Urinary bladder (tissue), 3 donors: ENCODE measurements at regions not wholly inside any gene's neighbourhood (a gene's known extent, or its start where the extent isn't known, plus 50 kb on each side); places are given as distances from the start of the nearest gene placed in this dataset.
"Not testable (repeated sequence)": the region's sequence is repeated elsewhere in the genome, so short reads cannot be mapped to it uniquely, and the experiment has no call there.

ENCODE experiments used
- DNase-seq: peaks from one replicate; pipeline ENCODE4 v3.0.0-alpha.2; 2015; ENCODE audit errors: extremely low spot score
- H3K27ac ChIP-seq: one replicate; pipeline ENCODE4 v1.5.1; 2013; ENCODE audit warnings: low read depth, mild to moderate bottlenecking, moderate library complexity
- H3K36me3 ChIP-seq: one replicate; pipeline ENCODE4 v1.6.1; 2013; ENCODE audit warnings: mild to moderate bottlenecking, moderate library complexity; ENCODE audit not compliant: insufficient read depth
- H3K4me1 ChIP-seq: one replicate; pipeline ENCODE4 v1.6.1; 2013; ENCODE audit warnings: mild to moderate bottlenecking, moderate library complexity; ENCODE audit not compliant: insufficient read depth
- H3K4me3 ChIP-seq: one replicate; pipeline ENCODE4 v1.5.1; 2013; ENCODE audit warnings: low read depth, low read length
- WGBS: extraction: QIAGEN DNeasy Blood & Tissue Kit; methylation state at CpG from one replicate; pipeline ENCODE4 v1.1.7; 2013; 5-methylcytosine and 5-hydroxymethylcytosine counted together
- donor health status: healthy with polysubstance abuse.
- donor health status: healthy.

DNA sequence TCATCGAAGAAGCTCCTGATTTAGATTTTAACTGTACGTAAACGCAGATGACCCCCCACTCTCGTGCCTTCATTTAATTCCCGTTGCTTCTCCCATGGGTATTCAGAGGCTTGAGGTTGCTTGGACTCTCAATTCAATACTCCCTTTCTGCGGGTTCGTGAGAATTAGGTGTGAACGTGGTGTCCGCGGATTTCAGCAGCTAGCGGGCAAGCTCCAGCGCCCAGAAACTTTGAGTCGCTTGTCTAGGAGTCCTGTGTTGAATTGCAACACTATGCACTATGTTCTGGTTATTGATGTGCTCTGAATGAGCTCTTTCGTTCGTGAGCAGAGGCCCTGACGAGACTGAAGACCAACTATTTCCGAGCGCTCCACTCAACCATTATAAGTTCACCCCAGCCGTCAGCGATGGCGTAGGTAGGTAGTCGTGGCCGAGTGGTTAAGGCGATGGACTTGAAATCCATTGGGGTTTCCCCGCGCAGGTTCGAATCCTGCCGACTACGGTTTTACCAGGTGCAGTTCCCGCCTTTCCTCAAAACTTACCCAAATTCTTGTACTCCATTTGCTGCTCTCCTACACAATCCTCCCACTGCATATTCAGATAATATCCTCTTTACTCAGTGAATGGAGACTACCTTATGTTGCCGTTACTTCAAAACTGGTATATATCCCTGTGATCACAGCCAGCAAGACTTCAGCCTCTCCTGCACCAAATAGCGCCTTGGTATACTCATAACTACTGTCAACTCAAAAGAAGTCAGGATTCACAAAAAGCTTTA is 72.6 kb upstream of the ZNF184 start:
- no peaks in the 10 kb centered on the region for H3K36me3 ChIP-seq
- no peak overlapping the region for H3K27ac ChIP-seq
- no peak for DNase-seq
- H3K4me3 ChIP-seq = no peak overlapping the region
- no peaks in the 10 kb centered on the region for H3K4me1 ChIP-seq
- WGBS = 7% methylated on average over 32 of the region's 32 CpGs

DNA sequence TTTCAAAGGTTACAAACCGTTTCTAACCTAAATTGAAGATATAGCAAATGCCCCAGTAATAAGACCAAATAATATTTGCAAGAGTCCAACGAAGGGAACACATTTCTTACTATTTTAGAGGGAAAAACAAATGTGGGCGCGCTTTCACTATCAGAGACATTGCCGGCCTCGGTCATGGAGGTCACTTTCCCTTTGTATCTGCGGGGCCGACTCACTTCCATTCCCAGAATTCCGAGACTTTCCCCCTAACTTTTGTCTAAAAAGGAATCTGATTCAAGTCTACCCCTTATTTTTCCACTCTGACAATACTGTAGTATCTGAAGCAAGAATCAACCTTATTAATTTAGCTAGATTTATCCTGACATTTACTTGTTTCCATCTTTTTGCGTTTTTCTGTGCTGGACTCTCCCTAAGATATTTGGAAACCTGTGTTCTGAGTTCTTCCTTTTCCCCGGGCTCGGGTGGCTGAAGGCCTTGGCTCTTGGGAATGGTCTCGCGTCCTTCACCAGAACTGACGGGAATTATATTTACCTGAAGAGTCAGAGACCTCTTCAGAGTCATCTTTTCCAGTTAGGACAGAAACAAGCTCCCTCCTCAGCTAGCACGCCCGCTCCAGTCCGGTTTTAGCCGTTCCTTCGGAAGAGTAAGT is 71.8 kb upstream of the ZNF184 start:
- 4% methylated on average over 20 of the region's 20 CpGs for WGBS
- Histone ChIP-seq H3K27ac (no peak overlapping the region), H3K4me1 (no peaks in the 10 kb centered on the region), H3K36me3 (no peaks in the 10 kb centered on the region), H3K4me3 (no peak overlapping the region)
- no peak for DNase-seq

- not testable (repeated sequence) for H3K36me3 ChIP-seq, H3K27ac ChIP-seq, H3K4me3 ChIP-seq, DNase-seq, H3K4me1 ChIP-seq
- WGBS = 19% methylated on average over 20 of the region's 20 CpGs
Observed at GRCh38 chr6:27544135-27544534, 71.2 kb upstream of the ZNF184 start.

DNA sequence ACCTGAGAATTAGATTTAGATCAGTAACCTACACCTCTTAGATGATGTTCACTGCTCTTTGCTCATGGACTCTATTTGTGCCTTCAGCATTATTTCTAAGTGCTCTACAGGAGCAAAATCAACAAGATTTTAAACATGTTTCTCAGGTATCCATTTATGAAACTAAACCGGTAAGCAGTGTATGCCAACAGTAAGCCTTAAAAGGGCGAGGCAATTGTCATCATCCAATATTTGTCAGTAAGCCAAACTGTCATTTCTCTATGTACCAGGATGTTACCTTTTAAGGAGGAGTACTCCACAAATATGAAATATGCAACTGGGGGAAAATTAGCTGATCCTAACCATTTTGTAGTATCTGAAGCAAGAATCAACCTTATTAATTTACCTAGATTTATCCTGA is 69.6 kb upstream of the ZNF184 start:
- 76% methylated on average over 2 of the region's 2 CpGs for WGBS
- Histone ChIP-seq H3K4me1 (no peaks in the 10 kb centered on the region), H3K27ac (no peak overlapping the region), H3K36me3 (no peaks in the 10 kb centered on the region), H3K4me3 (no peak overlapping the region)
- DNase-seq = no peak

DNA sequence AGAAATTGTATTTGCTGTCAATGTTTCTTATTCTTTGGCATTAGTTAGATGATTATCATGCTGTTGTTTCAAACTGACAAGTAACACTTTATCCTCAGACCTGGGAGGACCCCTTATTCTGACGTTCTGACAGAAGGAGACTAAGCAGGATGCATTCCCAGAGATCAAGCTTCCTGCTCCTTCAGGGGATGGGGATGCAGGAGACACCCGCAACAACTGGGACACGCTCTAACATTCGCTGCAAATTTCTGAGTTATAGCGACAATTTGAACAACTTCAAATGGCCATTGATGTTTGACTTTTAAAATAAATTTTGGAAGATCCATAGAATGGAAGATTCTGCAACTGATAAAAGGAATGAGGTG is 69.0 kb upstream of the ZNF184 start:
- no peak for DNase-seq
- no peak overlapping the region for H3K4me3 ChIP-seq
- no peak overlapping the region for H3K27ac ChIP-seq
- 23% methylated on average over 5 of the region's 5 CpGs for WGBS
- H3K36me3 ChIP-seq = no peaks in the 10 kb centered on the region
- H3K4me1 ChIP-seq = no peaks in the 10 kb centered on the region

DNA sequence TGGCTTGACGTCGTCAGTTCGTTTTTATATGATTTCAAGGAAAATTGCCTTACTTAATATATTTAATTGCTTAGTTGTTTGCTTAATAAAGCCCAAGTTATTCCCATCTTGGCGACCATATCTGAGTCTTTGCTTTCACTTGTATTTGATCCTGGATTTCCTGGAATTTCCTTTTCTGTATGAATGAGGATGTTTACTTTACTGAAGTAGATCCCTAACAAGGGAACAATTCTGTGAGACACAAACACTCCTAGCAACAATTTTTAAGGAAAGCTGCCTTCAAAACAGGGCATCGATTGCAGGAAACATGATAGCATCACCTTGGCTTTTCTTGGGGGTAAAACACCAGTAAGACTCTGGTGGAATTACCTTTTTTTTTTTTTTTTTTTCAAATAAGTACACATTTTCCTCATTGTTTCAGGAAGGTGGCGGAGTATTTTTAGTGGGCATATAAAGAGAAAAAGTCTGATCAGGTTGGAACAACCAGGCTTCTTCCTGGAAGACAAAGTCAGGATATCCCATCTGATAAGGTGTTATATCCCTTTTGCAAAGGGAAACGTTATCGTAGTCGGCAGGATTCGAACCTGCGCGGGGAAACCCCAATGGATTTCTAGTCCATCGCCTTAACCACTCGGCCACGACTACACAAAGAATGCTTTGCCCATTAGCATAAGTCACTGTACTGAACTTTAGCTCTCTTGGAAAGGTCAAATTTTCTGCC is 68.5 kb upstream of the ZNF184 start:
- 28% methylated on average over 15 of the region's 15 CpGs for WGBS
- H3K36me3 ChIP-seq = no peaks in the 10 kb centered on the region
- no peak overlapping the region for H3K27ac ChIP-seq
- no peak overlapping the region for H3K4me3 ChIP-seq
- no peaks in the 10 kb centered on the region for H3K4me1 ChIP-seq
- DNase-seq = no peak

DNA sequence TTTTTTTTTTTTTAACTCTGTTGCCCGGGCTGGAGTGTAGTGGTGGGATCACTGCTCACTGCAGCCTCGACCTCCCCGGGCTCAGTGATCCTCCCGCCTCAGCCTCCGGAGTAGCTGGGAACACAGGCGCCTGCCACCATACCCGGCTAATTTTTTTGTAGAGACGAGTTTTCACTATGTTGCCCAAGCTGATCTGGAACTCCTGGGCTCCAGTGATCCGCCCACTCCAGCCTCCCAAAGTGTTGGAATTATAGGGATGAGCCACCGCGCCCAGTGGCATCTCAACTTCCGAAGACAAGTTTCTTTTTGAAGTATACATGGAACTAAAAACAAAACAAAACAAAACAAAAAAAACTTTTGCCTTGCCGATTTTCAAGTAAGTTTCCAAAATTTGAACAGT is 66.6 kb upstream of the ZNF184 start:
- Histone ChIP-seq H3K27ac (no peak overlapping the region), H3K36me3 (no peaks in the 10 kb centered on the region), H3K4me1 (no peaks in the 10 kb centered on the region), H3K4me3 (no peak overlapping the region)
- no peak for DNase-seq
- 61% methylated on average over 13 of the region's 13 CpGs for WGBS

DNA sequence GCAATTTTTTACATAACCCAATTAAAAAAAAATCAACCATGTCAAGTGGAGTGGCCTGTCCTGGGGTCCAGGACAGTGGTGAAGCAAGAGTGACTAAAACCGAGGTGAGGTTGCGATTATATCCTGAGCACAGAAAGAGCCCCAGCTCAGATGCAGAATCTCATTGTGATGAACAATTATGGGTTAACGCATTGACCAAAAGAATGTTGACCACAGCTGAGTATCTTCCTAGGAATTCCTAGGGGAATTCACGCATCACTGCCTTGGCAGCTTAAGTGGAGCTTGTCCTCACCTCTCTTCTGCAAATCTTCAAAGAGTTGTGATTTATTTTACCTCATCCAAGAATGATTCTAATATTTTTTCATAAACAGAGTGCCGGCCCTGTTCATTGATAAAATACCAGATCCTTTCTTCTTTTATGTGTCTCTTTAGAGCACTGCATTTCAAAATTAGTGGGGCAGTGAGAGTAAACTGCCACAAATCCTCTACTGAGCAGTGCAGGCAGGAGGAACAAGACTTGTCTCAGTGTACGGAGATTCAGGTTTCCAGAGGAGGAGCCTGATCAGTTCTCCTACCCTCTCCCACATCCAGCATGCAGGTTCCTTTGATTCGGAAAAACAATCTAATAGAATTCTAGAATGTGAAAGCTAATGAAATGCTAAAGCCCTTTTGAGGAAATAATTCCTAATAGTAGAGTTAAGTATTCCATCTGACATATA is 60.1 kb upstream of the ZNF184 start:
- Histone ChIP-seq H3K27ac (no peak overlapping the region), H3K4me1 (no peaks in the 10 kb centered on the region), H3K4me3 (no peak overlapping the region), H3K36me3 (no peaks in the 10 kb centered on the region)
- WGBS = 50% methylated on average over 7 of the region's 7 CpGs
- DNase-seq = no peak

DNA sequence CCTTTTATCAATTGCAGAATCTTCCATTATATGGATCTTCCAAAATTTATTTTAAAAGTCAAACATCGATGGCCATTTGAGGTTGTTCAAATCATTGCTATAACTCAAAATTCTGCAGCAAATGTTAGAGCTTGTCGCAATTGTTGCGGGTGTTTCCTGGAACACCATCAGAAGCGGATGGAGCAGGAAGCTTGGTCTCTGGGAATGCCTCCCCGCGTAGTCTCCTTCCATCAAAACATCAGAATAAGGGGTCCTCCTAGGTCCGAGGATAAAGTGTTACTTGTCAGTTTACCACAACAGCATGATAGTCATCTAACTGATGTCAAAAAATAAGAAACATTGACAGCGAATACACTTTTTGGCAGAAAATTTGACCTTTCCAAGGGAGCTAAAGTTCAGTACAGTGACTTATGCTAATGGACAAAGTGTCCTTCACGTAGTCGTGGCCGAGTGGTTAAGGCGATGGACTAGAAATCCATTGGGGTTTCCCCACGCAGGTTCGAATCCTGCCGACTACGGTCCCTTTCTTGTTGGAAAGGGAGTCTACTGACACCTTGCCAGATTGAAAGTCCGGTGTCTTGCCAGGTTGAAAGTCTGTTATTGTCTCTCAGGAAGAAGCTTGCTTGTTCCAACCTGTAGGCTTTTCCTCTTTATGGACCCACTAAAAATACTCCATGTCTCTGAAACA is 59.0 kb upstream of the ZNF184 start:
- no peak for DNase-seq
- no peaks in the 10 kb centered on the region for H3K4me1 ChIP-seq
- no peak overlapping the region for H3K4me3 ChIP-seq
- WGBS = 89% methylated on average over 17 of the region's 17 CpGs
- no peak overlapping the region for H3K27ac ChIP-seq
- no peaks in the 10 kb centered on the region for H3K36me3 ChIP-seq

DNA sequence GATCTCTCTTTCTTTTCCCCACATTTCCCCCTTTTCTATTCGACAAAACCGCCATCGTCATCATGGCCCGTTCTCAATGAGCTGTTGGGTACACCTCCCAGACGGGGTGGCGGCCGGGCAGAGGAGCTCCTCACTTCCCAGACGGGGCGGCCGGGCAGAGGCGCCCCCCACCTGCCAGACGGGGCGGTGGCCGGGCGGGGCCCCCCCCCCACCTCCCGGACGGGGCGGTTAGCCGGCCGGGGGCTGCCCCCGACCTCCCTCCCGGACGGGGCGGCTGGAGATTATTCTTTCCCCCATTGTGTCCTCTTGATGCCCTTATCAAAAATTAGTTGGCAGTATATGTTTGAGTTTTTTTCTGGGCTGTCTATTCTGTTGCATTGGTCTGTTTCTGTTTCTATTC is 56.9 kb upstream of the ZNF184 start:
- not testable (repeated sequence) for H3K4me3 ChIP-seq, DNase-seq, H3K27ac ChIP-seq, H3K4me1 ChIP-seq, H3K36me3 ChIP-seq
- 88% methylated on average over 22 of the region's 24 CpGs for WGBS

GRCh38 chr6:27528714-27529113 is 55.8 kb upstream of the ZNF184 start:
- no peak overlapping the region for H3K4me3 ChIP-seq
- no peaks in the 10 kb centered on the region for H3K4me1 ChIP-seq
- H3K36me3 ChIP-seq = no peaks in the 10 kb centered on the region
- H3K27ac ChIP-seq = no peak overlapping the region
- no peak for DNase-seq
